GM12878 (cell line): ENCODE measurements at regions not wholly inside any gene's neighbourhood (a gene's known extent, or its start where the extent isn't known, plus 50 kb on each side); places are given as distances from the start of the nearest gene placed in this dataset.

Source experiments
- ATAC-seq: fragments of 200-7000 bp; cut with Tn5 transposase; 3 replicates; pipeline ENCODE4 v1.9.1; 2020; ENCODE audit warnings: mild to moderate bottlenecking, moderate library complexity
- BruUV-seq: library from RNA; stranded (reverse); fragments of 400-500 nt; replicated peaks from 2 replicates; lab custom pipeline; 2021; lab: Mats Ljungman, UMichigan
- CTCF ChIA-PET: fragments of 300-600 bp; sonication (Branson Sonifier 250); formaldehyde crosslinking; extraction: SDS; loops from one replicate; lab custom pipeline; 2021; ENCODE audit warnings: inconsistent platforms; lab: Yijun Ruan, JAX
- POLR2A ChIA-PET: fragments of 350-600 bp; formaldehyde crosslinking; extraction: SDS; loops from one replicate; lab custom pipeline; 2021; ENCODE audit warnings: inconsistent platforms; lab: Charles Lee
- RAD21 ChIA-PET: fragments of 300-600 bp; sonication (Branson Sonifier 250); formaldehyde crosslinking; loops from one replicate; lab custom pipeline; 2023; ENCODE audit warnings: antibody characterized with exemption; ENCODE audit not compliant: unreplicated experiment; lab: Charles Lee
- SMC1A ChIA-PET: fragments of 300-600 bp; sonication (Branson Sonifier 250); formaldehyde crosslinking; loops from one replicate; lab custom pipeline; 2023; ENCODE audit not compliant: unreplicated experiment, uncharacterized antibody; lab: Charles Lee
- DNase-seq: peaks from one replicate; pipeline ENCODE4 v3.0.0-alpha.2; 2011; ENCODE audit warnings: low read depth, low spot score
- FAIRE-seq: peaks from 3 replicates; lab custom pipeline; 2011; peaks lifted over from hg19 to GRCh38; lab: Jason Lieb, UNC
- H2AFZ ChIP-seq: 2 replicates; pipeline ENCODE4 v1.6.0; 2011; ENCODE audit warnings: low read depth, low read length, control low read depth; ENCODE audit not compliant: control insufficient read depth
- H3K27ac ChIP-seq: 2 replicates; pipeline ENCODE4 v1.5.1; 2011; ENCODE audit warnings: control low read depth; ENCODE audit not compliant: control insufficient read depth, insufficient read depth
- H3K27me3 ChIP-seq, 2 experiments: replicated peaks in 1 of 2; 2 replicates each; pipeline versions ENCODE4 v1.6.0 to v1.6.1; 2011; ENCODE audit warnings: low read length in 1 of 2; ENCODE audit not compliant: control insufficient read depth in 2 of 2, insufficient read depth in 2 of 2
- H3K36me3 ChIP-seq, 2 experiments: 2 replicates each; pipeline ENCODE4 v1.5.1; 2011; ENCODE audit warnings: low read length in 1 of 2; ENCODE audit not compliant: control insufficient read depth in 2 of 2, insufficient read depth in 2 of 2
- H3K4me1 ChIP-seq: 2 replicates; pipeline ENCODE4 v1.6.1; 2011; ENCODE audit warnings: mild to moderate bottlenecking, low read length, moderate library complexity, mixed read lengths; ENCODE audit not compliant: control insufficient read depth, insufficient read depth
- H3K4me2 ChIP-seq: 2 replicates; pipeline ENCODE4 v1.6.0; 2011; ENCODE audit warnings: control low read depth; ENCODE audit not compliant: control insufficient read depth, insufficient read depth
- H3K4me3 ChIP-seq: fragments of 200-600 bp; sonication (generic); 2 replicates; pipeline ENCODE4 v1.5.1; 2016
- H3K79me2 ChIP-seq: 2 replicates; pipeline ENCODE4 v1.6.0; 2011; ENCODE audit warnings: low read length; ENCODE audit not compliant: control insufficient read depth, insufficient read depth
- H3K9ac ChIP-seq: 2 replicates; pipeline ENCODE4 v1.8.0; 2011; ENCODE audit warnings: low read length, control low read depth, mixed read lengths; ENCODE audit not compliant: control insufficient read depth, insufficient read depth
- H3K9me3 ChIP-seq: replicated peaks from 3 replicates; pipeline ENCODE4 v1.5.1; 2011; ENCODE audit warnings: mild to moderate bottlenecking, low read length; ENCODE audit not compliant: control insufficient read depth, insufficient read depth
- H4K20me1 ChIP-seq: 2 replicates; pipeline ENCODE4 v1.6.0; 2011; ENCODE audit not compliant: control insufficient read depth, insufficient read depth
- BCL3 ChIP-seq: IDR thresholded peaks from 2 replicates; pipeline ENCODE4 v1.6.1; 2011; ENCODE audit warnings: borderline replicate concordance, low read depth, mild to moderate bottlenecking, moderate library complexity, low read length; ENCODE audit not compliant: insufficient read depth, poor library complexity, severe bottlenecking
- BMI1 ChIP-seq: fragments of 450-650 bp; IDR thresholded peaks from 2 replicates; pipeline ENCODE4 v1.6.1; 2016; ENCODE audit warnings: mild to moderate bottlenecking, moderate library complexity, borderline replicate concordance
- FOXM1 ChIP-seq: IDR thresholded peaks from 2 replicates; pipeline ENCODE4 v1.6.1; 2012; ENCODE audit warnings: low read depth, mild to moderate bottlenecking, inconsistent platforms, low read length, moderate library complexity
- GATAD2B ChIP-seq: fragments of 450-650 bp; conservative IDR thresholded peaks from 2 replicates; pipeline ENCODE4 v1.6.1; 2017; ENCODE audit warnings: low read depth, mild to moderate bottlenecking, moderate library complexity
- KAT2A ChIP-seq: conservative IDR thresholded peaks from 2 replicates; pipeline ENCODE4 v1.6.1; 2011; ENCODE audit warnings: low read depth, low read length; ENCODE audit not compliant: control insufficient read depth
- LARP7 ChIP-seq: fragments of 450-650 bp; IDR thresholded peaks from 2 replicates; pipeline ENCODE4 v1.6.1; 2017; ENCODE audit warnings: mild to moderate bottlenecking
- MXI1 ChIP-seq: fragments of 150-350 bp; IDR thresholded peaks from 2 replicates; pipeline ENCODE4 v1.6.1; 2011; ENCODE audit warnings: low read depth, mild to moderate bottlenecking, inconsistent platforms, low read length, improper control_type of control experiment
- NBN ChIP-seq: fragments of 450-650 bp; IDR thresholded peaks from 2 replicates; pipeline ENCODE4 v1.6.1; 2016
- NFYA ChIP-seq: IDR thresholded peaks from 2 replicates; pipeline ENCODE4 v1.6.1; 2011; ENCODE audit warnings: low read depth, mild to moderate bottlenecking, low read length, improper control_type of control experiment, borderline replicate concordance
- NFYB ChIP-seq: IDR thresholded peaks from 2 replicates; pipeline ENCODE4 v1.6.1; 2011; ENCODE audit warnings: low read depth, mild to moderate bottlenecking, low read length, improper control_type of control experiment, moderate library complexity; ENCODE audit not compliant: insufficient read depth
- PAX8 ChIP-seq: fragments of 450-650 bp; IDR thresholded peaks from 2 replicates; pipeline ENCODE4 v1.6.1; 2017; ENCODE audit warnings: mild to moderate bottlenecking, moderate library complexity
- RFX5 ChIP-seq: IDR thresholded peaks from 2 replicates; pipeline ENCODE4 v1.6.1; 2011; ENCODE audit warnings: low read depth, low read length, improper control_type of control experiment
- SMAD5 ChIP-seq: IDR thresholded peaks from 2 replicates; pipeline ENCODE4 v1.6.1; 2016; ENCODE audit warnings: antibody characterized with exemption, low read depth
- SP1 ChIP-seq: IDR thresholded peaks from one replicate; pipeline ENCODE4 v1.6.1; 2011; ENCODE audit warnings: low read depth, low read length
- TBL1XR1 ChIP-seq: IDR thresholded peaks from 2 replicates; pipeline ENCODE4 v1.6.1; 2012; ENCODE audit warnings: low read depth, low read length, improper control_type of control experiment
- ZNF24 ChIP-seq: fragments of 450-650 bp; IDR thresholded peaks from 2 replicates; pipeline ENCODE4 v1.6.1; 2017; ENCODE audit warnings: antibody characterized with exemption, mild to moderate bottlenecking
- WGBS: methylation state at CpG from one replicate; pipeline ENCODE4 v1.1.6; 2016; ENCODE audit warnings: low lambda C conversion rate; ENCODE audit not compliant: insufficient replicate concordance, insufficient coverage; ENCODE audit errors: missing lambda C conversion rate; 5-methylcytosine and 5-hydroxymethylcytosine counted together
- in situ Hi-C: fragments of 300-500 bp; cut with MboI; formaldehyde crosslinking; loops from 9 replicates; pipeline ENCODE4 v1.14.3; 2018; ENCODE audit warnings: mixed read lengths
- intact Hi-C: fragments of 100-400 bp; cut with micrococcal nuclease; formaldehyde crosslinking; loops from one replicate; pipeline ENCODE4 v1.14.2; 2022; ENCODE audit not compliant: unreplicated experiment

- ChIA-PET CTCF (no interaction called here), RAD21 (no interaction called here), POLR2A (no interaction called here), SMC1A (no interaction called here)
- H3K27me3 ChIP-seq: no peaks in the 10 kb centered on the region
- 13% methylated on average over 3 of the region's 3 CpGs for WGBS
- no peaks in the 10 kb centered on the region for H4K20me1 ChIP-seq
- FAIRE-seq (no peak), ATAC-seq (no peak), DNase-seq (no peak)
- no TSS peak for BruUV-seq
- in situ Hi-C loops: no loop called here
- no peaks in the 10 kb centered on the region for H3K36me3 ChIP-seq
- no peak overlapping the region for H3K27ac ChIP-seq
- no peak overlapping the region for H3K9ac ChIP-seq
- H3K4me1 ChIP-seq: no peaks in the 10 kb centered on the region
- intact Hi-C loops: no loop called here
- H3K79me2 ChIP-seq: no peaks in the 10 kb centered on the region
- H2AFZ ChIP-seq: no peak overlapping the region
- TF ChIP-seq NFYB (no peak), FOXM1 (no peak), KAT2A (no peak), TBL1XR1 (no peak), NBN (no peak), NFYA (no peak), SP1 (no peak)
- no peak overlapping the region for H3K4me2 ChIP-seq
- H3K9me3 ChIP-seq: no peaks in the 10 kb centered on the region; the same call in 2 of the 3 replicates
- no peak overlapping the region for H3K4me3 ChIP-seq
Observed at GRCh38 chr13:71067165-71067815, 799.7 kb downstream of the DACH1 start.

GRCh38 chr13:71056581-71056980 lies 810.4 kb downstream of the DACH1 start:
- ChIA-PET CTCF (no interaction called here), RAD21 (no interaction called here), SMC1A (no interaction called here), POLR2A (no interaction called here)
- intact Hi-C loops: no loop called here
- Histone ChIP-seq H3K9me3 (peaks cover 2% of the 10 kb centered on the region; the same call in 1 of the 3 replicates), H2AFZ (no peak overlapping the region), H4K20me1 (no peaks in the 10 kb centered on the region), H3K4me1 (peaks cover 10% of the 10 kb centered on the region), H3K36me3 (no peaks in the 10 kb centered on the region), H3K27me3 (no peaks in the 10 kb centered on the region), H3K27ac (no peak overlapping the region), H3K4me2 (no peak overlapping the region), H3K9ac (no peak overlapping the region), H3K79me2 (no peaks in the 10 kb centered on the region), H3K4me3 (no peak overlapping the region)
- TF ChIP-seq NFYB (no peak), LARP7 (no peak), MXI1 (no peak), SMAD5 (no peak), GATAD2B (no peak), PAX8 (no peak), BMI1 (no peak), BCL3 (no peak), RFX5 (no peak), ZNF24 (no peak)
- BruUV-seq: no TSS peak
- ATAC-seq (peak; percentile 41), FAIRE-seq (no peak), DNase-seq (no peak)
- 7% methylated on average over 4 of the region's 4 CpGs for WGBS
- in situ Hi-C loops: no loop called here
